HCT116 (cell line): ENCODE measurements at regions not wholly inside any gene's neighbourhood (a gene's known extent, or its start where the extent isn't known, plus 50 kb on each side); places are given as distances from the start of the nearest gene placed in this dataset.

Experiments used
- ATAC-seq: fragments of 200-7000 bp; cut with Tn5 transposase; 2 replicates; pipeline ENCODE4 v1.9.1; 2020; ENCODE audit warnings: mild to moderate bottlenecking, moderate library complexity
- BruUV-seq: library from RNA; stranded (reverse); fragments of 400-500 nt; replicated peaks from 2 replicates; lab custom pipeline; 2021; lab: Mats Ljungman, UMichigan
- CTCF ChIA-PET: fragments of 300-600 bp; sonication (Branson Sonifier 250); formaldehyde crosslinking; loops from one replicate; lab custom pipeline; 2021; ENCODE audit warnings: antibody characterized with exemption; lab: Charles Lee
- POLR2A ChIA-PET: fragments of 300-600, 350-600 bp; sonication (Branson Sonifier 250); formaldehyde crosslinking; loops from one replicate; lab custom pipeline; 2021; ENCODE audit warnings: antibody characterized with exemption; lab: Charles Lee
- RAD21 ChIA-PET, 2 experiments: fragments of 300-600 bp; sonication (Branson Sonifier 250); formaldehyde crosslinking; loops; one replicate each; lab custom pipeline; 2023; ENCODE audit warnings: low total read pairs in 2 of 2; ENCODE audit not compliant: uncharacterized antibody in 2 of 2, unreplicated experiment in 2 of 2, low non-redundant PET in 1 of 2; lab: Charles Lee
- DNase-seq: peaks from one replicate; pipeline ENCODE4 v3.0.0-alpha.2; 2010; ENCODE audit warnings: low read depth, low spot score
- H2AFZ ChIP-seq: fragments of 200-600 bp; shearing (Covaris generic), sonication (generic); 2 replicates; pipeline ENCODE4 v1.6.1; 2017; ENCODE audit warnings: low read depth, mixed run types, mixed read lengths, antibody characterized with exemption, low read length; ENCODE audit not compliant: poor library complexity, severe bottlenecking
- H3K27ac ChIP-seq: 2 replicates; pipeline ENCODE4 v1.5.1; 2012; ENCODE audit warnings: low read depth, low read length
- H3K27me3 ChIP-seq: fragments of 200-600 bp; sonication (generic); 2 replicates; pipeline ENCODE4 v1.6.1; 2016; ENCODE audit warnings: mixed run types, low read length, mixed read lengths; ENCODE audit not compliant: insufficient read depth
- H3K36me3 ChIP-seq, 2 experiments: fragments of 200-500 bp in 1 of 2; fragments of 200-600 bp in 1 of 2; sonication (Bioruptor generic) in 1 of 2; sonication (generic) in 1 of 2; 2 replicates each; pipeline versions ENCODE4 v1.5.1 to v1.6.1; 2014 to 2016; ENCODE audit warnings: low read length in 2 of 2, inconsistent platforms in 1 of 2, mixed read lengths in 1 of 2, mixed run types in 1 of 2; ENCODE audit not compliant: insufficient read depth in 2 of 2, control insufficient read depth in 1 of 2
- H3K4me1 ChIP-seq, 2 experiments: fragments of 200-600 bp in 1 of 2; sonication (generic) in 1 of 2; 2 replicates each; pipeline versions ENCODE4 v1.5.1 to v1.6.1; 2012 to 2017; ENCODE audit warnings: low read length in 2 of 2, inconsistent platforms in 1 of 2, mild to moderate bottlenecking in 1 of 2, mixed read lengths in 1 of 2, mixed run types in 1 of 2, moderate library complexity in 1 of 2; ENCODE audit not compliant: insufficient read depth in 2 of 2, control insufficient read depth in 1 of 2
- H3K4me2 ChIP-seq: fragments of 200-600 bp; sonication (generic); 2 replicates; pipeline ENCODE4 v1.6.1; 2017; ENCODE audit warnings: mixed run types, low read length, mixed read lengths
- H3K4me3 ChIP-seq, 2 experiments: fragments of 200-600 bp in 1 of 2; sonication (generic) in 1 of 2; replicated peaks in 1 of 2; 2 replicates each; pipeline ENCODE4 v1.5.1; 2011 to 2016; ENCODE audit warnings: low read length in 2 of 2, control low read depth in 1 of 2, low read depth in 1 of 2, mild to moderate bottlenecking in 1 of 2, mixed read lengths in 1 of 2, mixed run types in 1 of 2
- H3K79me2 ChIP-seq: fragments of 200-600 bp; sonication (generic); 2 replicates; pipeline ENCODE4 v1.6.1; 2017; ENCODE audit warnings: mild to moderate bottlenecking, mixed run types, low read length, moderate library complexity, mixed read lengths; ENCODE audit not compliant: insufficient read depth
- H3K9ac ChIP-seq: fragments of 200-600 bp; sonication (generic); 2 replicates; pipeline ENCODE4 v1.6.1; 2016; ENCODE audit warnings: low read length, mixed read lengths
- H3K9me2 ChIP-seq: fragments of 200-600 bp; sonication (generic), shearing (Covaris generic); 2 replicates; pipeline ENCODE4 v1.6.1; 2017; ENCODE audit warnings: mixed run types, mild to moderate bottlenecking, moderate library complexity; ENCODE audit not compliant: insufficient read depth
- H3K9me3 ChIP-seq, 2 experiments: fragments of 200-500 bp in 1 of 2; fragments of 200-600 bp in 1 of 2; sonication (Bioruptor generic) in 1 of 2; sonication (generic) in 1 of 2; 2 replicates each; pipeline ENCODE4 v1.6.1; 2014 to 2017; ENCODE audit warnings: low read length in 2 of 2, mixed read lengths in 2 of 2, inconsistent platforms in 1 of 2, low read depth in 1 of 2, mild to moderate bottlenecking in 1 of 2, mixed run types in 1 of 2, moderate library complexity in 1 of 2; ENCODE audit not compliant: control insufficient read depth in 1 of 2, insufficient read depth in 1 of 2
- H4K20me1 ChIP-seq: fragments of 200-600 bp; sonication (generic), shearing (Covaris generic); 2 replicates; pipeline ENCODE4 v1.6.1; 2017; ENCODE audit warnings: mixed run types, mild to moderate bottlenecking, moderate library complexity; ENCODE audit not compliant: insufficient read depth
- ATF3 ChIP-seq: IDR thresholded peaks from 2 replicates; pipeline ENCODE4 v1.6.1; 2012
- CBX3 ChIP-seq: IDR thresholded peaks from 2 replicates; pipeline ENCODE4 v1.6.1; 2012; ENCODE audit warnings: low read depth
- CEBPB ChIP-seq: IDR thresholded peaks from 2 replicates; pipeline ENCODE4 v1.6.1; 2012; ENCODE audit warnings: low read depth
- CTCF ChIP-seq, 3 experiments: fragments of 200-600 bp in 1 of 3; sonication (generic) in 1 of 3; IDR thresholded peaks in 2 of 3; conservative IDR thresholded peaks in 1 of 3; 2 replicates each; pipeline ENCODE4 v1.5.1; 2012 to 2017; ENCODE audit warnings: low read depth in 2 of 3, low read length in 2 of 3, antibody characterized with exemption in 1 of 3, borderline replicate concordance in 1 of 3, control low read depth in 1 of 3, mild to moderate bottlenecking in 1 of 3, mixed read lengths in 1 of 3, mixed run types in 1 of 3, moderate library complexity in 1 of 3; ENCODE audit not compliant: insufficient read depth in 1 of 3
- EGR1 ChIP-seq: IDR thresholded peaks from 2 replicates; pipeline ENCODE4 v1.6.1; 2012; ENCODE audit warnings: low read depth
- EZH2phosphoT487 ChIP-seq: fragments of 200-600 bp; IDR thresholded peaks from 2 replicates; pipeline ENCODE4 v1.6.1; 2018; ENCODE audit warnings: antibody characterized with exemption, borderline replicate concordance
- FOSL1 ChIP-seq: IDR thresholded peaks from 2 replicates; pipeline ENCODE4 v1.6.1; 2012; ENCODE audit warnings: low read depth
- MAX ChIP-seq: IDR thresholded peaks from 2 replicates; pipeline ENCODE4 v1.6.1; 2012
- POLR2A ChIP-seq: IDR thresholded peaks from 2 replicates; pipeline ENCODE4 v1.7.0; 2011; ENCODE audit warnings: borderline replicate concordance; ENCODE audit not compliant: insufficient read depth, insufficient read length; ENCODE audit errors: extremely low read depth
- POLR2AphosphoS5 ChIP-seq: IDR thresholded peaks from 2 replicates; pipeline ENCODE4 v1.6.1; 2011; ENCODE audit warnings: mild to moderate bottlenecking, low read depth, low read length, moderate library complexity
- RAD21 ChIP-seq: IDR thresholded peaks from 2 replicates; pipeline ENCODE4 v1.6.1; 2012; ENCODE audit warnings: low read depth, mild to moderate bottlenecking
- REST ChIP-seq: IDR thresholded peaks from 2 replicates; pipeline ENCODE4 v1.6.1; 2012; ENCODE audit warnings: low read depth
- SIN3A ChIP-seq: IDR thresholded peaks from 2 replicates; pipeline ENCODE4 v1.6.1; 2012; ENCODE audit warnings: low read depth
- SP1 ChIP-seq: IDR thresholded peaks from 2 replicates; pipeline ENCODE4 v1.6.1; 2012; ENCODE audit warnings: low read depth
- SRF ChIP-seq: IDR thresholded peaks from 2 replicates; pipeline ENCODE4 v1.6.1; 2012; ENCODE audit warnings: low read depth
- TCF7L2 ChIP-seq: IDR thresholded peaks from 2 replicates; pipeline ENCODE4 v1.7.0; 2011; ENCODE audit warnings: borderline replicate concordance, inconsistent platforms; ENCODE audit not compliant: insufficient read depth, insufficient read length; ENCODE audit errors: extremely low read depth
- YY1 ChIP-seq: IDR thresholded peaks from 2 replicates; pipeline ENCODE4 v1.6.1; 2011; ENCODE audit warnings: low read length, low read depth, moderate library complexity, mild to moderate bottlenecking; ENCODE audit not compliant: insufficient replicate concordance; ENCODE audit errors: extremely low read depth
- ZBTB33 ChIP-seq: IDR thresholded peaks from 2 replicates; pipeline ENCODE4 v1.6.1; 2011; ENCODE audit warnings: mild to moderate bottlenecking, low read length, moderate library complexity; ENCODE audit not compliant: insufficient replicate concordance; ENCODE audit errors: extremely low read depth
- ZFX ChIP-seq: fragments of 450-650 bp; IDR thresholded peaks from 2 replicates; pipeline ENCODE4 v1.6.1; 2017
- ZNF274 ChIP-seq: fragments of 200-500 bp; sonication (Bioruptor generic); IDR thresholded peaks from 2 replicates; pipeline ENCODE4 v1.6.1; 2014; ENCODE audit warnings: mild to moderate bottlenecking, low read depth, low read length, inconsistent platforms
- intact Hi-C: fragments of 100-400 bp; cut with micrococcal nuclease; formaldehyde crosslinking; loops from 2 replicates; pipeline ENCODE4 v1.10.0; 2022

GRCh38 chr6:44699082-44699481, 311.6 kb downstream of the CDC5L start:
- Histone ChIP-seq H4K20me1 (no peaks in the 10 kb centered on the region), H3K36me3 (no peaks in the 10 kb centered on the region), H3K4me1 (no peaks in the 10 kb centered on the region), H3K27ac (no peak overlapping the region), H3K9me3 (no peaks in the 10 kb centered on the region), H3K27me3 (no peaks in the 10 kb centered on the region), H3K4me3 (no peak overlapping the region), H3K9me2 (no peaks in the 10 kb centered on the region), H3K4me2 (no peak overlapping the region), H2AFZ (no peak overlapping the region), H3K9ac (no peak overlapping the region), H3K79me2 (no peaks in the 10 kb centered on the region)
- TF ChIP-seq RAD21 (no peak), ZNF274 (no peak), YY1 (no peak), ZBTB33 (no peak), SP1 (no peak), TCF7L2 (no peak), POLR2AphosphoS5 (no peak), EZH2phosphoT487 (no peak), SIN3A (no peak), SRF (no peak), FOSL1 (no peak), ATF3 (no peak), CTCF (IDR thresholded peaks at IDR 0.05 in 2 of 3, conservative IDR thresholded peaks at IDR 0.05 in 1 of 3; ENCODE audit: borderline replicate concordance in 1 of 3, insufficient read depth in 1 of 3, low read depth in 2 of 3, low read length in 2 of 3) (no peak), ZFX (no peak), CEBPB (no peak), EGR1 (no peak), REST (no peak), POLR2A (no peak), CBX3 (no peak), MAX (no peak)
- RAD21 ChIA-PET = no interaction called here
- CTCF ChIA-PET = no interaction called here
- DNase-seq (no peak), ATAC-seq (no peak)
- BruUV-seq = no TSS peak
- POLR2A ChIA-PET = no interaction called here
- intact Hi-C loops = no loop called here
